IMR-90 (cell line): ENCODE measurements at regions not wholly inside any gene's neighbourhood (a gene's known extent, or its start where the extent isn't known, plus 50 kb on each side); places are given as distances from the start of the nearest gene placed in this dataset.

Experiments
- ATAC-seq: fragments of 200-7000 bp; cut with Tn5 transposase; 2 replicates; pipeline ENCODE4 v1.9.1; 2020; ENCODE audit warnings: low read depth, mild to moderate bottlenecking, moderate library complexity
- BruUV-seq: library from RNA; stranded (reverse); fragments of 400-500 nt; replicated peaks from 2 replicates; lab custom pipeline; 2021; lab: Mats Ljungman, UMichigan
- CTCF ChIA-PET: fragments of 300-600 bp; formaldehyde crosslinking; extraction: SDS; loops from one replicate; lab custom pipeline; 2021; ENCODE audit warnings: antibody characterized with exemption; lab: Yijun Ruan, JAX
- POLR2A ChIA-PET: fragments of 300-600 bp; sonication (Branson Sonifier 250); formaldehyde crosslinking; loops from one replicate; lab custom pipeline; 2022; ENCODE audit warnings: antibody characterized with exemption; ENCODE audit not compliant: unreplicated experiment; lab: Charles Lee
- DNase-seq: peaks from one replicate; pipeline ENCODE4 v3.0.0; 2013
- H2AFZ ChIP-seq: replicated peaks from 2 replicates; pipeline ENCODE3; 2013; ENCODE audit warnings: low read length, mild to moderate bottlenecking; ENCODE audit not compliant: poor library complexity
- H2AK5ac ChIP-seq: 2 replicates; pipeline ENCODE4 v1.6.1; 2013; ENCODE audit warnings: low read depth, low read length, inconsistent platforms
- H2AK9ac ChIP-seq: replicated peaks from 2 replicates; pipeline ENCODE3; 2013; ENCODE audit warnings: mild to moderate bottlenecking, low read depth, low read length, moderate library complexity; ENCODE audit not compliant: poor library complexity
- H2BK120ac ChIP-seq: 2 replicates; pipeline ENCODE4 v1.6.1; 2013; ENCODE audit warnings: low read depth, low read length, inconsistent platforms
- H2BK15ac ChIP-seq: 3 replicates; pipeline ENCODE4 v1.6.1; 2013; ENCODE audit warnings: low read depth, low read length, inconsistent platforms
- H2BK20ac ChIP-seq: 2 replicates; pipeline ENCODE4 v1.6.1; 2013; ENCODE audit warnings: low read depth, mild to moderate bottlenecking, inconsistent platforms, low read length, moderate library complexity
- H2BK5ac ChIP-seq: 2 replicates; pipeline ENCODE4 v1.6.1; 2013; ENCODE audit warnings: mild to moderate bottlenecking, low read depth, low read length, inconsistent platforms; ENCODE audit not compliant: poor library complexity, severe bottlenecking
- H3K14ac ChIP-seq: replicated peaks from 2 replicates; pipeline ENCODE4 v1.6.1; 2013; ENCODE audit warnings: low read depth, low read length, inconsistent platforms
- H3K18ac ChIP-seq: 2 replicates; pipeline ENCODE4 v1.6.1; 2013; ENCODE audit warnings: low read depth, low read length, control low read depth
- H3K23ac ChIP-seq: 2 replicates; pipeline ENCODE4 v1.6.1; 2013; ENCODE audit warnings: low read depth, low read length, inconsistent platforms
- H3K27ac ChIP-seq: 2 replicates; pipeline ENCODE4 v1.5.1; 2013; ENCODE audit warnings: mild to moderate bottlenecking, control low read depth, low read length; ENCODE audit not compliant: insufficient read depth
- H3K27me3 ChIP-seq: 2 replicates; pipeline ENCODE4 v1.6.1; 2013; ENCODE audit warnings: low read length; ENCODE audit not compliant: control insufficient read depth, insufficient read depth
- H3K36me3 ChIP-seq: 2 replicates; pipeline ENCODE4 v1.6.1; 2013; ENCODE audit warnings: low read length, mixed read lengths; ENCODE audit not compliant: control insufficient read depth, insufficient read depth
- H3K4ac ChIP-seq: 2 replicates; pipeline ENCODE4 v1.6.1; 2013; ENCODE audit warnings: low read depth, low read length, inconsistent platforms
- H3K4me1 ChIP-seq: 2 replicates; pipeline ENCODE4 v1.6.1; 2013; ENCODE audit warnings: low read length, mixed read lengths; ENCODE audit not compliant: control insufficient read depth, insufficient read depth
- H3K4me2 ChIP-seq: 2 replicates; pipeline ENCODE4 v1.6.1; 2013; ENCODE audit warnings: low read depth, mild to moderate bottlenecking, control low read depth, low read length, moderate library complexity
- H3K4me3 ChIP-seq: 2 replicates; pipeline ENCODE4 v1.5.1; 2013; ENCODE audit warnings: low read depth, mild to moderate bottlenecking, control low read depth, low read length, moderate library complexity; ENCODE audit not compliant: insufficient read depth
- H3K56ac ChIP-seq: 2 replicates; pipeline ENCODE4 v1.6.1; 2013; ENCODE audit warnings: low read length, inconsistent platforms; ENCODE audit not compliant: insufficient read depth; ENCODE audit errors: extremely low read depth
- H3K79me1 ChIP-seq, 2 experiments: 2 replicates each; pipeline ENCODE4 v1.6.1; 2013; ENCODE audit warnings: low read length in 2 of 2, inconsistent platforms in 1 of 2, low read depth in 1 of 2
- H3K9ac ChIP-seq: 2 replicates; pipeline ENCODE4 v1.6.1; 2013; ENCODE audit warnings: low read depth, low read length, control low read depth
- H3K9me1 ChIP-seq: 2 replicates; pipeline ENCODE4 v1.6.1; 2013; ENCODE audit warnings: low read length, inconsistent platforms; ENCODE audit not compliant: insufficient read depth
- H3K9me3 ChIP-seq: 2 replicates; pipeline ENCODE4 v1.6.1; 2013; ENCODE audit warnings: low read length; ENCODE audit not compliant: control insufficient read depth, insufficient read depth
- H4K20me1 ChIP-seq: 2 replicates; pipeline ENCODE4 v1.6.1; 2013; ENCODE audit warnings: low read length, inconsistent platforms; ENCODE audit not compliant: insufficient read depth
- H4K5ac ChIP-seq: 2 replicates; pipeline ENCODE4 v1.6.1; 2013; ENCODE audit warnings: mild to moderate bottlenecking, low read depth, low read length, control low read depth
- H4K8ac ChIP-seq, 2 experiments: 2 replicates each; pipeline ENCODE4 v1.6.1; 2013; ENCODE audit warnings: low read depth in 2 of 2, low read length in 2 of 2, control low read depth in 1 of 2, inconsistent platforms in 1 of 2
- H4K91ac ChIP-seq: 2 replicates; pipeline ENCODE4 v1.6.1; 2013; ENCODE audit warnings: low read depth, low read length, inconsistent platforms; ENCODE audit not compliant: insufficient read depth
- BHLHE40 ChIP-seq: fragments of 150-350 bp; IDR thresholded peaks from 2 replicates; pipeline ENCODE4 v1.6.1; 2016; ENCODE audit warnings: mild to moderate bottlenecking, low read depth, low read length
- CEBPB ChIP-seq: IDR thresholded peaks from 2 replicates; pipeline ENCODE4 v1.6.1; 2012; ENCODE audit warnings: low read depth, low read length, improper control_type of control experiment
- CHD1 ChIP-seq: IDR thresholded peaks from 2 replicates; pipeline ENCODE4 v1.6.1; 2012; ENCODE audit warnings: low read depth, low read length, improper control_type of control experiment
- FOS ChIP-seq: fragments of 150-350 bp; IDR thresholded peaks from 2 replicates; pipeline ENCODE4 v1.6.1; 2016; ENCODE audit warnings: low read depth, low read length
- MAFK ChIP-seq: IDR thresholded peaks from 2 replicates; pipeline ENCODE4 v1.6.1; 2012; ENCODE audit warnings: low read depth, low read length, improper control_type of control experiment
- MAZ ChIP-seq: IDR thresholded peaks from 2 replicates; pipeline ENCODE4 v1.6.1; 2012; ENCODE audit warnings: low read depth, mild to moderate bottlenecking, low read length, improper control_type of control experiment, moderate library complexity, borderline replicate concordance
- MXI1 ChIP-seq: IDR thresholded peaks from 2 replicates; pipeline ENCODE4 v1.6.1; 2012; ENCODE audit warnings: low read depth, mild to moderate bottlenecking, low read length, moderate library complexity, borderline replicate concordance
- NFE2L2 ChIP-seq: fragments of 150-350 bp; IDR thresholded peaks from 2 replicates; pipeline ENCODE4 v1.6.1; 2016; ENCODE audit warnings: low read depth, mild to moderate bottlenecking, low read length
- POLR2A ChIP-seq: IDR thresholded peaks from 2 replicates; pipeline ENCODE4 v1.6.1; 2012; ENCODE audit warnings: mild to moderate bottlenecking, low read depth, low read length
- RAD21 ChIP-seq: IDR thresholded peaks from 2 replicates; pipeline ENCODE4 v1.6.1; 2012; ENCODE audit warnings: low read length, improper control_type of control experiment
- RCOR1 ChIP-seq: IDR thresholded peaks from 2 replicates; pipeline ENCODE4 v1.6.1; 2012; ENCODE audit warnings: mild to moderate bottlenecking, low read length, improper control_type of control experiment; ENCODE audit not compliant: insufficient replicate concordance
- RFX5 ChIP-seq: IDR thresholded peaks from 2 replicates; pipeline ENCODE4 v1.8.0; 2012; ENCODE audit warnings: low read depth, mild to moderate bottlenecking, low read length, moderate library complexity
- SMC3 ChIP-seq: fragments of 150-350 bp; IDR thresholded peaks from 2 replicates; pipeline ENCODE4 v1.6.1; 2016; ENCODE audit warnings: low read depth, mild to moderate bottlenecking, antibody characterized with exemption, low read length, moderate library complexity
- WGBS, 2 experiments: methylation state at CpG; one replicate each; pipeline versions ENCODE4 v1.1.5 to v1.1.7; 2013; ENCODE audit warnings: missing lambda C conversion rate in 2 of 2; ENCODE audit not compliant: insufficient read length in 1 of 2; ENCODE audit errors: extremely low coverage in 2 of 2; 5-methylcytosine and 5-hydroxymethylcytosine counted together
- dilution Hi-C: fragments of 300-500 bp; cut with HindIII; formaldehyde crosslinking; loops from one replicate; pipeline ENCODE4 v1.14.3; 2018; ENCODE audit warnings: low sequenced_read_pairs; ENCODE audit not compliant: unreplicated experiment
- in situ Hi-C: fragments of 300-500 bp; cut with MboI; formaldehyde crosslinking; loops from 3 replicates; pipeline ENCODE4 v1.14.3; 2019; ENCODE audit warnings: low sequenced_read_pairs, inconsistent platforms, mixed read lengths
- intact Hi-C: fragments of 100-400 bp; cut with micrococcal nuclease; formaldehyde crosslinking; loops from 2 replicates; pipeline ENCODE4 v1.10.0; 2022
- TF ChIP-seq, protein P1 (sequence below): conservative IDR thresholded peaks from 2 replicates; pipeline ENCODE4 v1.5.1; 2012; ENCODE audit warnings: mild to moderate bottlenecking, low read depth, low read length, improper control_type of control experiment
- TF ChIP-seq, protein P2 (sequence below): fragments of 150-350 bp; IDR thresholded peaks from 2 replicates; pipeline ENCODE4 v1.6.1; 2016; ENCODE audit warnings: low read depth, mild to moderate bottlenecking, low read length, moderate library complexity, borderline replicate concordance
- TF ChIP-seq, protein P3 (sequence below): fragments of 150-350 bp; IDR thresholded peaks from 2 replicates; pipeline ENCODE4 v1.6.1; 2017; ENCODE audit warnings: mild to moderate bottlenecking, antibody characterized with exemption, low read length, low read depth

DNA sequence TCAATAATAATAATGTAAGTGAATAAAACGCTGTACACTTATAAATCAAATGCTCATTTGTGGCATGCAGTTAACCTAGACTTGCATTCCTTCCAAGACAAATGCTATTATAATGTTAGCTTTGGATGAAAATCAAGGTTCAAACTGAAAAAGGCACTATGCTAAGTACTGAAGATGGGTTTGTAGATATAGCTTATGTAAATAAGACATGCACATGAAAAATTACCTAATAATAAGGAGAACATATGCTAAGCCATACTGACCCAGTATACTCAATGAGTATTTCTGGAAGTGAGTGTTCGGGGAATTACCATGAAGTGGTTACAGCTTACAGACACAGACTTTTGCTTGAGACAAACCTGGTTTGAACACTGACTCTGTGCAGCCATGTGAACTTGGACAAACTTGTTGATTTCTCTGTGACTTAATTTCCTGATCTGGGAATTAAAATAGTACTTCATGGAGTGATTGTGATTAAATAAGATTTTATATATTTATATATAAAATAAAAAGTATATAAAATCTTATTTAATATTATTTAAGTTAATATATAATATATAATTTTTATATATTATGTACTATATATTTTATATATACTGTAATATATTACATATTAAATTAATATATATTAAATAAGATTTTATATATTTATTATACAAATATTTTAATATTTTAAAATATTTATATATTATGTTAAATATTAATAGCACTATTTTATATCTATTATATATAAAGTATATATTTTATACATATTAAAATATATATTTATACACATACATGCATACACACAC lies 159.2 kb downstream of the ZPLD1 start:
- H2AK9ac ChIP-seq, result no peak overlapping the region
- H3K4me3 ChIP-seq, result no peak overlapping the region
- H2BK5ac ChIP-seq, result no peak overlapping the region
- no peak overlapping the region for H2AK5ac ChIP-seq
- no peaks in the 10 kb centered on the region for H4K20me1 ChIP-seq
- H4K8ac ChIP-seq, result no peak overlapping the region
- H3K27ac ChIP-seq, result no peak overlapping the region
- intact Hi-C loops (no loop called here), dilution Hi-C loops (no loop called here), in situ Hi-C loops (no loop called here)
- H3K79me1 ChIP-seq, result no peaks in the 10 kb centered on the region
- no peak overlapping the region for H3K9ac ChIP-seq
- H3K4me2 ChIP-seq, result no peak overlapping the region
- H3K56ac ChIP-seq, result no peak overlapping the region
- no peak overlapping the region for H3K4ac ChIP-seq
- ATAC-seq (no peak), DNase-seq (no peak)
- no peak overlapping the region for H2BK20ac ChIP-seq
- ChIA-PET POLR2A (no interaction called here), CTCF (interaction anchor here (0.6 kb wide), 1 partner anchor 180 kb away, joined by 3 read pairs; no protein-coding TSS in a partner anchor)
- H2BK120ac ChIP-seq, result no peak overlapping the region
- no peak overlapping the region for H2BK15ac ChIP-seq
- H3K9me3 ChIP-seq, result no peaks in the 10 kb centered on the region
- no peak overlapping the region for H3K23ac ChIP-seq
- no peak overlapping the region for H3K18ac ChIP-seq
- H3K27me3 ChIP-seq, result no peaks in the 10 kb centered on the region
- H3K9me1 ChIP-seq, result no peaks in the 10 kb centered on the region
- no peaks in the 10 kb centered on the region for H3K36me3 ChIP-seq
- H4K5ac ChIP-seq, result no peak overlapping the region
- no peak overlapping the region for H2AFZ ChIP-seq
- H3K14ac ChIP-seq, result no peak overlapping the region
- no TSS peak for BruUV-seq
- no peaks in the 10 kb centered on the region for H3K4me1 ChIP-seq
- no CpG with 5 or more reads among the region's 2 CpGs for WGBS, 2 experiments
- TF ChIP-seq CEBPB, result no peak
- TF ChIP-seq, protein P1, sequence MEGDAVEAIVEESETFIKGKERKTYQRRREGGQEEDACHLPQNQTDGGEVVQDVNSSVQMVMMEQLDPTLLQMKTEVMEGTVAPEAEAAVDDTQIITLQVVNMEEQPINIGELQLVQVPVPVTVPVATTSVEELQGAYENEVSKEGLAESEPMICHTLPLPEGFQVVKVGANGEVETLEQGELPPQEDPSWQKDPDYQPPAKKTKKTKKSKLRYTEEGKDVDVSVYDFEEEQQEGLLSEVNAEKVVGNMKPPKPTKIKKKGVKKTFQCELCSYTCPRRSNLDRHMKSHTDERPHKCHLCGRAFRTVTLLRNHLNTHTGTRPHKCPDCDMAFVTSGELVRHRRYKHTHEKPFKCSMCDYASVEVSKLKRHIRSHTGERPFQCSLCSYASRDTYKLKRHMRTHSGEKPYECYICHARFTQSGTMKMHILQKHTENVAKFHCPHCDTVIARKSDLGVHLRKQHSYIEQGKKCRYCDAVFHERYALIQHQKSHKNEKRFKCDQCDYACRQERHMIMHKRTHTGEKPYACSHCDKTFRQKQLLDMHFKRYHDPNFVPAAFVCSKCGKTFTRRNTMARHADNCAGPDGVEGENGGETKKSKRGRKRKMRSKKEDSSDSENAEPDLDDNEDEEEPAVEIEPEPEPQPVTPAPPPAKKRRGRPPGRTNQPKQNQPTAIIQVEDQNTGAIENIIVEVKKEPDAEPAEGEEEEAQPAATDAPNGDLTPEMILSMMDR, result no peak
- TF ChIP-seq RAD21, result no peak
- TF ChIP-seq FOS, result no peak
- no peak for TF ChIP-seq RFX5
- TF ChIP-seq, protein P2, sequence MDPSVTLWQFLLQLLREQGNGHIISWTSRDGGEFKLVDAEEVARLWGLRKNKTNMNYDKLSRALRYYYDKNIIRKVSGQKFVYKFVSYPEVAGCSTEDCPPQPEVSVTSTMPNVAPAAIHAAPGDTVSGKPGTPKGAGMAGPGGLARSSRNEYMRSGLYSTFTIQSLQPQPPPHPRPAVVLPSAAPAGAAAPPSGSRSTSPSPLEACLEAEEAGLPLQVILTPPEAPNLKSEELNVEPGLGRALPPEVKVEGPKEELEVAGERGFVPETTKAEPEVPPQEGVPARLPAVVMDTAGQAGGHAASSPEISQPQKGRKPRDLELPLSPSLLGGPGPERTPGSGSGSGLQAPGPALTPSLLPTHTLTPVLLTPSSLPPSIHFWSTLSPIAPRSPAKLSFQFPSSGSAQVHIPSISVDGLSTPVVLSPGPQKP, result no peak
- TF ChIP-seq MAZ, result no peak
- no peak for TF ChIP-seq SMC3
- TF ChIP-seq POLR2A, result no peak
- no peak for TF ChIP-seq MAFK
- TF ChIP-seq NFE2L2, result no peak
- no peak for TF ChIP-seq MXI1
- no peak for TF ChIP-seq RCOR1
- TF ChIP-seq, protein P3, sequence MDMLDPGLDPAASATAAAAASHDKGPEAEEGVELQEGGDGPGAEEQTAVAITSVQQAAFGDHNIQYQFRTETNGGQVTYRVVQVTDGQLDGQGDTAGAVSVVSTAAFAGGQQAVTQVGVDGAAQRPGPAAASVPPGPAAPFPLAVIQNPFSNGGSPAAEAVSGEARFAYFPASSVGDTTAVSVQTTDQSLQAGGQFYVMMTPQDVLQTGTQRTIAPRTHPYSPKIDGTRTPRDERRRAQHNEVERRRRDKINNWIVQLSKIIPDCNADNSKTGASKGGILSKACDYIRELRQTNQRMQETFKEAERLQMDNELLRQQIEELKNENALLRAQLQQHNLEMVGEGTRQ, result no peak
- no peak for TF ChIP-seq BHLHE40
- TF ChIP-seq CHD1, result no peak
- no peak overlapping the region for H4K91ac ChIP-seq
